GM10248 (cell line): ENCODE measurements at regions not wholly inside any gene's neighbourhood (a gene's known extent, or its start where the extent isn't known, plus 50 kb on each side); places are given as distances from the start of the nearest gene placed in this dataset.

ENCODE experiments used
- CTCF ChIA-PET: fragments of 300-600 bp; sonication (Branson Sonifier 250); formaldehyde crosslinking; extraction: SDS; loops from one replicate; lab custom pipeline; 2021; ENCODE audit warnings: antibody characterized with exemption; lab: Yijun Ruan, JAX
- POLR2A ChIA-PET: fragments of 350-650 bp; sonication (Branson Sonifier 250); formaldehyde crosslinking; extraction: SDS; loops from one replicate; lab custom pipeline; 2020; ENCODE audit warnings: antibody characterized with exemption; lab: Yijun Ruan, JAX
- DNase-seq: peaks from one replicate; pipeline ENCODE4 v3.0.0; 2012; ENCODE audit errors: extremely low spot score
- TF ChIP-seq, protein P1 (sequence below): IDR thresholded peaks from 2 replicates; pipeline ENCODE4 v1.5.1; 2012; ENCODE audit warnings: mild to moderate bottlenecking, low read depth; ENCODE audit errors: extremely low read depth, missing control alignments, control extremely low read depth

DNA sequence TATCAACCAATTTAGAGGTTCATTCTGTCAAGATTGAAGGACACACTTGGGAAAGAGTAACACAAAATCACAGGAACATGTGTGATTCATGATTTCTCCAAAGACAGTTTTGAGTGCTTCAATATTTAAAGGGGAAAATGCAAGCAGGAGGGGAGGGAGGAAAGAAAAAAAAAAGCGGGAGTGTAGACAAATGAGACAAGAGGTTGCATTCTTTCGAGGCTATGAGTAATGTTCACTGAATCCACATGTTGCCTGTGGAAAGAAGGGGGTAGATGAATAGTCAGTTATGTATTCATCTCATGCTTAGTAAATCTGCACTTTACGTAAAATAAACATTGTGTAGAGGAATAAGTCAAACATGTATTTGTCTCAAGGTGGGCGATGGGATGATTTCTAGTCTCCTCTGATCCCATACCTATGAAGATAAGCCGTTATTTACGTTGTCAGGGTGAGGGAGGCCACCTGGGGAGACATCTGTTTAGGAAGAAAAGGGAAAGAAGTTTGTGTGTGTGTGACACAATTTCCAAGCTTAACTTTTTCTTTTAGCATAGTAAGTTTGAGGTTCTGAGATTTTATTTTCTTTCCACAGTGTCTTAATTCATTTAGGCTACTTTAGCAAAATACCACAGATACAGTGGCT lies 211.0 kb upstream of the ZC3H15 start:
- TF ChIP-seq, protein P1, sequence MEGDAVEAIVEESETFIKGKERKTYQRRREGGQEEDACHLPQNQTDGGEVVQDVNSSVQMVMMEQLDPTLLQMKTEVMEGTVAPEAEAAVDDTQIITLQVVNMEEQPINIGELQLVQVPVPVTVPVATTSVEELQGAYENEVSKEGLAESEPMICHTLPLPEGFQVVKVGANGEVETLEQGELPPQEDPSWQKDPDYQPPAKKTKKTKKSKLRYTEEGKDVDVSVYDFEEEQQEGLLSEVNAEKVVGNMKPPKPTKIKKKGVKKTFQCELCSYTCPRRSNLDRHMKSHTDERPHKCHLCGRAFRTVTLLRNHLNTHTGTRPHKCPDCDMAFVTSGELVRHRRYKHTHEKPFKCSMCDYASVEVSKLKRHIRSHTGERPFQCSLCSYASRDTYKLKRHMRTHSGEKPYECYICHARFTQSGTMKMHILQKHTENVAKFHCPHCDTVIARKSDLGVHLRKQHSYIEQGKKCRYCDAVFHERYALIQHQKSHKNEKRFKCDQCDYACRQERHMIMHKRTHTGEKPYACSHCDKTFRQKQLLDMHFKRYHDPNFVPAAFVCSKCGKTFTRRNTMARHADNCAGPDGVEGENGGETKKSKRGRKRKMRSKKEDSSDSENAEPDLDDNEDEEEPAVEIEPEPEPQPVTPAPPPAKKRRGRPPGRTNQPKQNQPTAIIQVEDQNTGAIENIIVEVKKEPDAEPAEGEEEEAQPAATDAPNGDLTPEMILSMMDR: no peak
- POLR2A ChIA-PET: no interaction called here
- no peak for DNase-seq
- CTCF ChIA-PET: interaction anchor here (1.0 kb wide), 1 partner anchor 9 kb away, joined by 3 read pairs; no protein-coding TSS in a partner anchor

DNA sequence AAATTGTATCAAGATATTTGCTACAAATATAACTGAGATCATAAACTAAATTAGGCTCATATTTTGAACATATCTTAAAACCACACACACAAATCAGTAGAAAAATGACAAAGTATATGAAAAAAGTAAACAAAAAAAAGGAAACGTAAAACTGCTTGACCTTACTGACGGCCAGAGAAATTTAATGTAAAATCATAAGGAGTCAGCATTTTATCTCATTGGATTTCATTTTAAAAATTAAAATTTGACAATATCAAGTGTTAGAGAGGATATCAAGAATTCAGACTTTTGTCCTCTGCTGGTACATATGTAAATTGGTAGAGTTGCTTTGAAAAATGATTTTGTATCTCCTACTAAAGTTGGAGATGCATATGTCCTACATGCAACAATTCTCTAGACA lies 209.2 kb upstream of the ZC3H15 start:
- ChIA-PET CTCF (no interaction called here), POLR2A (no interaction called here)
- no peak for DNase-seq
- TF ChIP-seq, protein P1: no peak

DNA sequence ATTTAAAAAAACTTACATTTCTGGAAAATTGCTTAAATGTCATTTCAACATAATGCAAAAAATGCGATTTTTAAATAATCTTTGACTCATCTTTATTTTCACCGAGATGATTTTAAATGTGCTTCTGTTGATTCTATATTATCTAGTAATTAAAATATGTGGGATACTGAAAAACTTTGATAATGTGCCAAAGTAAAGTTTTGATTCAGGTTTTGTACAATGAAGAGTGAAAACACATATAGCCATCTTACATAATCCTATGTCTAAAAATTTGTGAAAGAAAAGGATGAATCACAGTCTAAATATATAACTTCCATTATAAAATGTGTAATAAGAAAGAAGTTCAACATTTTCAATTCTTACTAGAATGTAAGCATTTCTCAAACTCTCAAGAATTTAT lies 204.3 kb upstream of the ZC3H15 start:
- DNase-seq: no peak
- TF ChIP-seq, protein P1: no peak
- ChIA-PET POLR2A (no interaction called here), CTCF (no interaction called here)

DNA sequence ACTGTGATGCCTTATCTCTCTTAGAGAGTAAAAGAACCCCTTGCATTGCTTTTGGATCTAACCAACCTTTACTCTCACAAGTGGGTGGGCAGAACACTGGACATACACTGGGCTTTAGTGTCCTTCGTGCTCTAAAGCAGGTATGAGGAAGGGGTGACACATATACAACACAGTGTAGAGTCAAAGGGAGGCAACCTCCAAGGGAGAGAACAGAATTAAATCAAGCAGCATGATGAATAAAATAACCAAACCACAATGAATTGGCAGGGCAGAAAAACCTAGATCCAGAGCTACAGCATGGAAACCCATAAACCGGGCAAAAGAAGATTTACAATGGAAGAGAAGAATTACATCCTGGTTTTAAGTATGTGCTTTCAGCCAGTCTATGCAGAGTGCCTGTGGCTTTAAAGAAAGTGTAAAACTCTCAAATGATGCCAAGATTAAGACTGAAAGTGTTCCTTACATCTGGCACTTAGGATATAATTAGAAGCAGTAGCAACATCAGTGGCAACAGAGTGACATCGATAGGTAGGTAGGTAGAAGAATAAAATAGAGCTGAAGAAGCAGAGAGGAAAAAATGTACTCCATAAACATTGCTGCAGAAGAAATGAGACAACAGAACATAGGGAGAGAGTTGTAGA lies 191.7 kb upstream of the ZC3H15 start:
- DNase-seq: no peak
- TF ChIP-seq, protein P1: no peak
- ChIA-PET CTCF (no interaction called here), POLR2A (no interaction called here)

DNA sequence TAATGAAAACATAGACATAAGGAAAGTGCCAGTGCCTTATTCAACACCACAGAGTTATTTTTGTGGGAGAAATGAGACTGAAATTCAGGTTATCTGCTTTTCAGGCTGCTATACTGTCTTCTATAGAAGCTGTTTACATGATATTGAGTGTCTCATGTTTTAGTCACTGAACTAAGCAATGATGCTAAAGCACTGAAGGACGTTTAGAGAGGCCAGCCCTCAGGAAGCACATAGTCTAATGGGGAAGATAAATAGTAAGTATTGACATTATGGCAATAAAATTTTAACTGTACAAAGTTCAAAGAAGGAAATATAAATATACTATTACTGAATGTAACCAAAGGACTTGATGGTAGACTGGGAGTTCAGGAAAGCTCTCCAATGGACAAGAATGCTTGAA lies 186.4 kb upstream of the ZC3H15 start:
- CTCF ChIA-PET: interaction anchor here (1.2 kb wide), 1 partner anchor 13 kb away, joined by 4 read pairs; no protein-coding TSS in a partner anchor
- POLR2A ChIA-PET: no interaction called here
- DNase-seq: no peak
- TF ChIP-seq, protein P1: no peak

DNA sequence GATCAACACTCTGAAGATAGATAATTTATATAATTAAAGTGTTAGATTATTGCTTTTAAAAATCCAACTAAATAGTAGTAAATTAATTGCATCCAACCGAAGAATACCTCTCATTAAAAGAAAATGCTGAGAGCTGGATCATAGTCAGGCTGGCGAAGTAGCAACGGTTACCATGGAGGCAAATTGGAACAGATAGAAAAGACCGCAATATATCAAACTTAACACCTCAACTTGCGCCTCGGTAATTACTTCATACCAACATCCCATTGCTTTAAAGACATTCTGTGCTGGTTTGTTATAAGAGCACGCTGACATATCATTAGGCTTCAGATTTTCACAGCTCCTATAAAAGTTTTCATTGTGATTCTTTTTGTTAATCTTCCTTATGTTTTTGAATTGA lies 183.8 kb upstream of the ZC3H15 start:
- TF ChIP-seq, protein P1: no peak
- CTCF ChIA-PET: interaction anchor here (1.1 kb wide), 2 partner anchors 10 to 82 kb away, joined by 3 read pairs; no protein-coding TSS in a partner anchor

More for the DNA sequence above, 183.8 kb upstream of the ZC3H15 start:
- POLR2A ChIA-PET: no interaction called here
- no peak for DNase-seq
